H1 (cell line): ENCODE measurements at regions not wholly inside any gene's neighbourhood (a gene's known extent, or its start where the extent isn't known, plus 50 kb on each side); places are given as distances from the start of the nearest gene placed in this dataset.

ENCODE experiments used
- CTCF ChIA-PET: fragments of 300-600 bp; sonication (Branson Sonifier 250); formaldehyde crosslinking; loops from one replicate; lab custom pipeline; 2021; ENCODE audit not compliant: partially characterized antibody; lab: Charles Lee
- POLR2A ChIA-PET: fragments of 300-600 bp; sonication (Branson Sonifier 250); formaldehyde crosslinking; loops from one replicate; lab custom pipeline; 2021; ENCODE audit warnings: inconsistent platforms; ENCODE audit not compliant: partially characterized antibody; lab: Charles Lee
- DNase-seq, 2 experiments: peaks; one replicate each; pipeline versions ENCODE4 v3.0.0 to v3.0.0-alpha.2; 2010 to 2022; ENCODE audit warnings: low spot score in 2 of 2, low read depth in 1 of 2, mixed read lengths in 1 of 2
- FAIRE-seq: peaks from 2 replicates; lab custom pipeline; 2011; peaks lifted over from hg19 to GRCh38; lab: Jason Lieb, UNC
- H2AFZ ChIP-seq: 2 replicates; pipeline ENCODE4 v1.8.1; 2012; ENCODE audit warnings: low read length, inconsistent platforms
- H2AK5ac ChIP-seq: 2 replicates; pipeline ENCODE4 v1.6.1; 2013; ENCODE audit warnings: low read depth, low read length
- H2BK120ac ChIP-seq: replicated peaks from 2 replicates; pipeline ENCODE3; 2013; ENCODE audit warnings: low read depth, low read length, inconsistent platforms
- H2BK12ac ChIP-seq: 2 replicates; pipeline ENCODE4 v1.6.1; 2013; ENCODE audit warnings: low read depth, low read length
- H2BK15ac ChIP-seq: 2 replicates; pipeline ENCODE4 v1.6.1; 2013; ENCODE audit warnings: low read length
- H2BK20ac ChIP-seq: 2 replicates; pipeline ENCODE4 v1.6.1; 2013; ENCODE audit warnings: low read length
- H2BK5ac ChIP-seq: 2 replicates; pipeline ENCODE4 v1.6.1; 2013; ENCODE audit warnings: low read depth, low read length
- H3K14ac ChIP-seq: 2 replicates; pipeline ENCODE4 v1.6.1; 2013; ENCODE audit warnings: inconsistent platforms; ENCODE audit not compliant: insufficient read length
- H3K18ac ChIP-seq: 2 replicates; pipeline ENCODE4 v1.6.1; 2013; ENCODE audit warnings: low read length; ENCODE audit errors: extremely low read depth
- H3K23ac ChIP-seq: 2 replicates; pipeline ENCODE4 v1.6.1; 2013; ENCODE audit warnings: inconsistent platforms; ENCODE audit not compliant: insufficient read length
- H3K23me2 ChIP-seq: 2 replicates; pipeline ENCODE4 v1.6.1; 2013; ENCODE audit warnings: low read depth, low read length
- H3K27ac ChIP-seq: 2 replicates; pipeline ENCODE4 v1.6.1; 2011; ENCODE audit warnings: low read depth, low read length, inconsistent platforms
- H3K27me3 ChIP-seq, 4 experiments: replicated peaks in 1 of 4; 1 replicate in 1 of 4; 2 replicates in 3 of 4; pipeline versions ENCODE4 v1.6.1 to v1.8.1; 2011 to 2013; ENCODE audit warnings: low read length in 3 of 4, mild to moderate bottlenecking in 3 of 4, inconsistent platforms in 2 of 4, mixed read lengths in 2 of 4, moderate library complexity in 1 of 4; ENCODE audit not compliant: control insufficient read depth in 3 of 4, insufficient read depth in 3 of 4; ENCODE audit errors: extremely low read depth in 1 of 4
- H3K36me3 ChIP-seq, 4 experiments: 2 replicates each; pipeline versions ENCODE4 v1.6.1 to v1.8.1; 2011 to 2013; ENCODE audit warnings: mild to moderate bottlenecking in 4 of 4, low read length in 3 of 4, moderate library complexity in 2 of 4, control low read depth in 1 of 4, inconsistent platforms in 1 of 4; ENCODE audit not compliant: insufficient read depth in 4 of 4, control insufficient read depth in 2 of 4
- H3K4ac ChIP-seq: replicated peaks from 2 replicates; pipeline ENCODE3; 2013; ENCODE audit warnings: low read length, low read depth, mixed read lengths, inconsistent platforms; ENCODE audit not compliant: insufficient read length
- H3K4me1 ChIP-seq, 4 experiments: replicated peaks in 1 of 4; 1 replicate in 1 of 4; 2 replicates in 3 of 4; pipeline versions ENCODE4 v1.6.1 to v1.8.1; 2011 to 2013; ENCODE audit warnings: low read length in 3 of 4, inconsistent platforms in 2 of 4, mixed read lengths in 1 of 4; ENCODE audit not compliant: insufficient read depth in 4 of 4, control insufficient read depth in 3 of 4
- H3K4me2 ChIP-seq, 2 experiments: 2 replicates each; pipeline versions ENCODE4 v1.6.1 to v1.8.1; 2011 to 2013; ENCODE audit warnings: low read depth in 2 of 2, low read length in 2 of 2, control low read depth in 1 of 2, inconsistent platforms in 1 of 2, mild to moderate bottlenecking in 1 of 2; ENCODE audit not compliant: insufficient read depth in 1 of 2
- H3K4me3 ChIP-seq, 4 experiments: fragments of 200-600, 300-600 bp in 1 of 4; sonication (generic), shearing (Covaris generic), sonication (Bioruptor Twin) in 1 of 4; 2 replicates each; pipeline versions ENCODE4 v1.5.1 to v1.8.1; 2011 to 2016; ENCODE audit warnings: low read length in 4 of 4, low read depth in 3 of 4, control low read depth in 2 of 4, inconsistent platforms in 2 of 4, mild to moderate bottlenecking in 2 of 4, mixed read lengths in 1 of 4, moderate library complexity in 1 of 4; ENCODE audit not compliant: insufficient read depth in 2 of 4; ENCODE audit errors: extremely low read depth in 1 of 4
- H3K56ac ChIP-seq: replicated peaks from 2 replicates; pipeline ENCODE3; 2013; ENCODE audit warnings: low read depth, mild to moderate bottlenecking, mixed read lengths, low read length, inconsistent platforms; ENCODE audit not compliant: insufficient read length
- H3K79me1 ChIP-seq: 2 replicates; pipeline ENCODE4 v1.6.1; 2013; ENCODE audit warnings: low read depth, low read length, control low read depth
- H3K79me2 ChIP-seq, 2 experiments: 2 replicates each; pipeline versions ENCODE4 v1.6.1 to v1.8.1; 2012 to 2013; ENCODE audit warnings: low read length in 2 of 2, mild to moderate bottlenecking in 2 of 2, inconsistent platforms in 1 of 2; ENCODE audit not compliant: insufficient read depth in 2 of 2, control insufficient read depth in 1 of 2
- H3K9ac ChIP-seq, 4 experiments: replicated peaks in 1 of 4; 1 replicate in 1 of 4; 2 replicates in 3 of 4; pipeline versions ENCODE4 v1.6.1 to v1.8.1; 2011 to 2013; ENCODE audit warnings: low read depth in 3 of 4, low read length in 3 of 4, control low read depth in 2 of 4, mild to moderate bottlenecking in 2 of 4, moderate library complexity in 2 of 4, inconsistent platforms in 1 of 4; ENCODE audit errors: extremely low read depth in 1 of 4
- H3K9me3 ChIP-seq, 2 experiments: 2 replicates each; pipeline versions ENCODE4 v1.6.1 to v1.8.1; 2012 to 2013; ENCODE audit warnings: mild to moderate bottlenecking in 2 of 2, moderate library complexity in 2 of 2, control low read depth in 1 of 2, inconsistent platforms in 1 of 2, low read depth in 1 of 2, low read length in 1 of 2, mixed read lengths in 1 of 2; ENCODE audit not compliant: insufficient read depth in 2 of 2
- H4K20me1 ChIP-seq, 2 experiments: replicated peaks in 1 of 2; 2 replicates each; pipeline versions ENCODE3 to v1.8.1; 2011 to 2013; ENCODE audit warnings: inconsistent platforms in 2 of 2, low read length in 2 of 2, mild to moderate bottlenecking in 1 of 2; ENCODE audit not compliant: insufficient read depth in 2 of 2, control insufficient read depth in 1 of 2
- H4K5ac ChIP-seq: 2 replicates; pipeline ENCODE4 v1.6.1; 2013; ENCODE audit warnings: low read length, low read depth, mixed read lengths, inconsistent platforms; ENCODE audit not compliant: insufficient read length
- H4K8ac ChIP-seq: 2 replicates; pipeline ENCODE4 v1.8.0; 2013; ENCODE audit warnings: mild to moderate bottlenecking, moderate library complexity, low read length, inconsistent platforms; ENCODE audit not compliant: insufficient read depth; ENCODE audit errors: extremely low read depth
- H4K91ac ChIP-seq: replicated peaks from 2 replicates; pipeline ENCODE3; 2013; ENCODE audit warnings: low read length, mixed read lengths, inconsistent platforms; ENCODE audit not compliant: insufficient read length
- CBX5 ChIP-seq: fragments of 300-800, 300-1000 bp; sonication (generic); IDR thresholded peaks from 2 replicates; pipeline ENCODE4 v1.7.1; 2016; ENCODE audit warnings: antibody characterized with exemption, low read length, low read depth
- CTBP2 ChIP-seq: IDR thresholded peaks from 2 replicates; pipeline ENCODE4 v1.7.0; 2011; ENCODE audit warnings: borderline replicate concordance, mild to moderate bottlenecking, moderate library complexity, mixed read lengths, low read length; ENCODE audit not compliant: insufficient read depth, insufficient read length
- JUN ChIP-seq: IDR thresholded peaks from 2 replicates; pipeline ENCODE4 v1.6.1; 2011; ENCODE audit warnings: low read depth, mild to moderate bottlenecking, improper control_type of control experiment, low read length
- POU5F1 ChIP-seq: IDR thresholded peaks from 2 replicates; pipeline ENCODE4 v1.6.1; 2011; ENCODE audit warnings: low read depth, mild to moderate bottlenecking, low read length, moderate library complexity
- SIN3A ChIP-seq, 2 experiments: IDR thresholded peaks in 1 of 2; conservative IDR thresholded peaks in 1 of 2; 2 replicates each; pipeline ENCODE4 v1.6.1; 2011 to 2012; ENCODE audit warnings: low read length in 2 of 2, improper control_type of control experiment in 1 of 2, low read depth in 1 of 2, mild to moderate bottlenecking in 1 of 2
- SRF ChIP-seq: IDR thresholded peaks from 2 replicates; pipeline ENCODE4 v1.6.1; 2011; ENCODE audit warnings: mild to moderate bottlenecking, low read depth, low read length, moderate library complexity
- TAF1 ChIP-seq: IDR thresholded peaks from 2 replicates; pipeline ENCODE4 v1.6.1; 2011; ENCODE audit warnings: mild to moderate bottlenecking, low read depth, low read length
- TEAD4 ChIP-seq: IDR thresholded peaks from 2 replicates; pipeline ENCODE4 v1.6.1; 2012; ENCODE audit warnings: low read depth, low read length, inconsistent platforms, mixed read lengths
- ZNF274 ChIP-seq: IDR thresholded peaks from 2 replicates; pipeline ENCODE4 v1.7.0; 2012; ENCODE audit warnings: low read length, borderline replicate concordance; ENCODE audit errors: extremely low read depth
- WGBS, 2 experiments: shearing (Covaris generic) in 1 of 2; methylation state at CpG; one replicate each; pipeline versions ENCODE4 v1.1.6 to v1.1.7; 2013 to 2015; ENCODE audit warnings: low lambda C conversion rate in 2 of 2, mixed read lengths in 2 of 2, inconsistent platforms in 1 of 2, low coverage in 1 of 2, missing lambda C conversion rate in 1 of 2; ENCODE audit not compliant: insufficient replicate concordance in 2 of 2, insufficient coverage in 1 of 2, insufficient read length in 1 of 2; ENCODE audit errors: extremely low coverage in 1 of 2, missing lambda C conversion rate in 1 of 2; 5-methylcytosine and 5-hydroxymethylcytosine counted together
- TF ChIP-seq, protein P1 (sequence below): IDR thresholded peaks from 2 replicates; pipeline ENCODE4 v1.6.1; 2012; ENCODE audit warnings: inconsistent platforms

DNA sequence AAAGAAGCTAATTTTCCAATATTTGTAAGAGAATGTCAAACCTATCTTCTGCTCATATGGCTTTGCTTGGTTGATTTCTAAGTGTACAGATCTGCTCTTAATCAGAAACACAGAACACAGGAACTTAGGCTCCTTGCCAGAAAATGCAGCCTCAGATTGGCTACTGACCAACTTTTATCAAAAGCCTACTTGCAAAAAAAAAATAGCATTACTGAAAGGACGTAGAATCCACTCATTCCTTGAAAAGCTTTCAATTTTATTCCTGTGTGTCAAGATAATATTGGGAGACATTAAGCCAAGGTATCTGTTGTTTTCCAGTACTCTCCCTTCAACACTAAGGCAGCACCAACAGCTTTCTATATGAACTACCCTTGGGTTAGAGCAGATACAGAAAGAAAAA is 127.6 kb upstream of the INTU start:
- H3K23me2 ChIP-seq: no peaks in the 10 kb centered on the region
- no peak overlapping the region for H2BK12ac ChIP-seq
- no peak overlapping the region for H2BK5ac ChIP-seq
- H3K4me3 ChIP-seq: no peak overlapping the region
- no peaks in the 10 kb centered on the region for H3K36me3 ChIP-seq
- no peak overlapping the region for H2BK120ac ChIP-seq
- POLR2A ChIA-PET: interaction anchor here (0.6 kb wide), 1 partner anchor 17 kb away, joined by 3 read pairs; no protein-coding TSS in a partner anchor
- H3K4me1 ChIP-seq: peaks cover 0 to 7% (median 3%) of the 10 kb centered on the region in 4 experiments; a peak in 3 of 7 replicates
- H2BK20ac ChIP-seq: no peak overlapping the region
- H3K18ac ChIP-seq: no peak overlapping the region
- H4K91ac ChIP-seq: no peak overlapping the region
- no peak overlapping the region for H4K5ac ChIP-seq
- H3K4ac ChIP-seq: no peak overlapping the region
- no peaks in the 10 kb centered on the region for H3K79me2 ChIP-seq
- H3K4me2 ChIP-seq: no peak overlapping the region
- 77% methylated on average over 1 of the region's 1 CpG; no CpG with 5 or more reads in 1 of the 2 experiments for WGBS, 2 experiments
- no peak overlapping the region for H2AK5ac ChIP-seq
- H3K56ac ChIP-seq: no peak overlapping the region
- no peak overlapping the region for H2BK15ac ChIP-seq
- no peaks in the 10 kb centered on the region for H3K27me3 ChIP-seq
- H3K27ac ChIP-seq: no peak overlapping the region
- H3K14ac ChIP-seq: no peak overlapping the region
- no peak overlapping the region for H4K8ac ChIP-seq
- no peak overlapping the region for H3K9ac ChIP-seq
- FAIRE-seq (no peak), DNase-seq (no peak)
- H4K20me1 ChIP-seq: no peaks in the 10 kb centered on the region
- H2AFZ ChIP-seq: no peak overlapping the region
- H3K79me1 ChIP-seq: no peaks in the 10 kb centered on the region
- H3K9me3 ChIP-seq: no peaks in the 10 kb centered on the region
- no peak overlapping the region for H3K23ac ChIP-seq
- CTCF ChIA-PET: no interaction called here
- no peak for TF ChIP-seq CBX5
- no peak for TF ChIP-seq TEAD4
- TF ChIP-seq JUN: no peak
- TF ChIP-seq ZNF274: no peak
- TF ChIP-seq POU5F1: no peak
- no peak for TF ChIP-seq SIN3A (conservative IDR thresholded peaks at IDR 0.05 in 1 of 2, IDR thresholded peaks at IDR 0.05 in 1 of 2; ENCODE audit: low read depth in 1 of 2, low read length in 2 of 2)
- TF ChIP-seq, protein P1, sequence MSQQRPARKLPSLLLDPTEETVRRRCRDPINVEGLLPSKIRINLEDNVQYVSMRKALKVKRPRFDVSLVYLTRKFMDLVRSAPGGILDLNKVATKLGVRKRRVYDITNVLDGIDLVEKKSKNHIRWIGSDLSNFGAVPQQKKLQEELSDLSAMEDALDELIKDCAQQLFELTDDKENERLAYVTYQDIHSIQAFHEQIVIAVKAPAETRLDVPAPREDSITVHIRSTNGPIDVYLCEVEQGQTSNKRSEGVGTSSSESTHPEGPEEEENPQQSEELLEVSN: no peak
- no peak for TF ChIP-seq SRF
- TF ChIP-seq TAF1: no peak
- no peak for TF ChIP-seq CTBP2
